ENCODE measurements at regions not wholly inside any gene's neighbourhood (a gene's known extent, or its start where the extent isn't known, plus 50 kb on each side); places are given as distances from the start of the nearest gene placed in this dataset.

DNA sequence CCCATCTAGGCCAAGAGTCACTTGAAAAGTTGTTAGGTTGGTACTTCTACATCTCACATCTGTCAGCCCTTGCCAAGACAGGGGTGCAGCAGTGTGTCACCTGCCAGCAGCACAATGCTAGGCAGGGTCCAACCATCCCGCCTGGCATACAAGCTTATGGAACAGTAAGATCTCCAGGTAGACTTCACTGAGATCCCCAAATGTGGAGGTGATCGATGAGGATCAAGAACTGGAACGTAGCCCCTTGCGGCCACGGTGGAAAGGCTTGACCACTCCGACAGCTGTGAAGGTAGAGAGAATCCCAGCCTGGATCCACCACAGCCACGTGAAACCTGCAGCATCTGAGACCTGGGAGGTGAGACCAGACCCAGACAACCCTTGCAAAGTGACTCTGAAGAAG, 696.0 kb upstream of the LMO3 start:
- no peak overlapping the region for H3K4me3 Mint-ChIP-seq
- H3K9me3 ChIP-seq (ENCODE audit: control insufficient read depth, insufficient read depth, low read length) = peaks cover 35% of the 10 kb centered on the region
- no peaks in the 10 kb centered on the region for H3K27me3 ChIP-seq (ENCODE audit: control insufficient read depth, insufficient read depth, low read length)
- no peak overlapping the region for H3K27ac ChIP-seq (ENCODE audit: low read length)
- H3K36me3 ChIP-seq (ENCODE audit: control insufficient read depth, insufficient read depth, low read length) = no peaks in the 10 kb centered on the region
- H3K4me1 Mint-ChIP-seq = no peaks in the 10 kb centered on the region
- ATAC-seq = no peak
- TF ChIP-seq CTCF (IDR thresholded peaks at IDR 0.05) = no peak
- peaks cover 21% of the 10 kb centered on the region for H3K36me3 Mint-ChIP-seq
- no peak overlapping the region for H3K4me3 ChIP-seq (ENCODE audit: low read length)
- intact Hi-C loops (cut with micrococcal nuclease) = no loop called here
- no peak for DNase-seq
- no peaks in the 10 kb centered on the region for H3K4me1 ChIP-seq (ENCODE audit: control insufficient read depth, insufficient read depth, low read length)
- no peaks in the 10 kb centered on the region for H3K27me3 Mint-ChIP-seq (ENCODE audit: low read depth in 2 of 2)
- no peak overlapping the region for H3K27ac Mint-ChIP-seq
- H3K9me3 Mint-ChIP-seq = peaks cover 9 to 18% of the 10 kb centered on the region in 2 donors
- 89% methylated on average over 7 of the region's 7 CpGs for WGBS (ENCODE audit: insufficient coverage)

DNA sequence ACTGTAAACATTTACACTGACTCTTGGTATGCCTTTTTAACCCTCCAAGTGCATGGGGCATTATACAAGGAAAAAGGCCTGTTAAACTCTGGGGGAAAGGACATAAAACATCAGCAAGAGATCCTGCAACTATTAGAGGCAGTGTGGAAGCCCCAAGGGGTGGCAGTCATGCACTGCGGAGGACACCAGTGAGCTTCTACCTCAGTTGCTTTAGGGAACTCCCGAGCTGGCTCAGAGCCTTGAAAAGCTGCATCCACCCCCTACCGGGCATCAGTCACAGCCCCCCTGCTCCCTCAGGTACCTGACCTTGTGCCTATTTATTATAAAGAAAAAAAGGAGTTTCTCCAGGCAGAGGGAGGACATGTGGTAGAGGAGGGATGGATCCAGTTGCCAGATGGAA, 695.6 kb upstream of the LMO3 start:
- no peak overlapping the region for H3K4me3 ChIP-seq (ENCODE audit: low read length)
- Mint-ChIP-seq H3K36me3 (peaks cover 20% of the 10 kb centered on the region), H3K9me3 (peaks cover 8 to 16% of the 10 kb centered on the region in 2 donors), H3K27ac (no peak overlapping the region), H3K27me3 (ENCODE audit: low read depth in 2 of 2) (no peaks in the 10 kb centered on the region), H3K4me1 (no peaks in the 10 kb centered on the region), H3K4me3 (no peak overlapping the region)
- TF ChIP-seq CTCF (IDR thresholded peaks at IDR 0.05) = no peak
- ATAC-seq (no peak), DNase-seq (no peak)
- intact Hi-C loops (cut with micrococcal nuclease) = no loop called here
- peaks cover 38% of the 10 kb centered on the region for H3K9me3 ChIP-seq (ENCODE audit: control insufficient read depth, insufficient read depth, low read length)
- H3K27ac ChIP-seq (ENCODE audit: low read length) = no peak overlapping the region
- no peaks in the 10 kb centered on the region for H3K4me1 ChIP-seq (ENCODE audit: control insufficient read depth, insufficient read depth, low read length)
- WGBS (ENCODE audit: insufficient coverage) = 70% methylated on average over 2 of the region's 3 CpGs
- no peaks in the 10 kb centered on the region for H3K36me3 ChIP-seq (ENCODE audit: control insufficient read depth, insufficient read depth, low read length)
- H3K27me3 ChIP-seq (ENCODE audit: control insufficient read depth, insufficient read depth, low read length) = no peaks in the 10 kb centered on the region

GRCh38 chr12:17296882-17297281, 690.9 kb upstream of the LMO3 start:
- WGBS (ENCODE audit: insufficient coverage) = 82% methylated on average over 7 of the region's 7 CpGs
- peaks cover 7 to 9% of the 10 kb centered on the region in 2 donors for H3K9me3 Mint-ChIP-seq
- DNase-seq = no peak

More at GRCh38 chr12:17296882-17297281, 690.9 kb upstream of the LMO3 start:
- Mint-ChIP-seq H3K4me1 (no peaks in the 10 kb centered on the region), H3K27me3 (ENCODE audit: low read depth in 2 of 2) (no peaks in the 10 kb centered on the region), H3K27ac (no peak overlapping the region), H3K36me3 (peaks cover 7% of the 10 kb centered on the region), H3K4me3 (no peak overlapping the region)
- H3K4me3 ChIP-seq (ENCODE audit: low read length) = no peak overlapping the region
- no peak overlapping the region for H3K27ac ChIP-seq (ENCODE audit: low read length)
- H3K27me3 ChIP-seq (ENCODE audit: control insufficient read depth, insufficient read depth, low read length) = no peaks in the 10 kb centered on the region
- H3K9me3 ChIP-seq (ENCODE audit: control insufficient read depth, insufficient read depth, low read length) = peaks cover 33% of the 10 kb centered on the region
- no peak for ATAC-seq
- intact Hi-C loops (cut with micrococcal nuclease) = no loop called here
- H3K36me3 ChIP-seq (ENCODE audit: control insufficient read depth, insufficient read depth, low read length) = no peaks in the 10 kb centered on the region
- H3K4me1 ChIP-seq (ENCODE audit: control insufficient read depth, insufficient read depth, low read length) = no peaks in the 10 kb centered on the region
- TF ChIP-seq CTCF (IDR thresholded peaks at IDR 0.05) = no peak
